ENCODE measurements at regions not wholly inside any gene's neighbourhood (a gene's known extent, or its start where the extent isn't known, plus 50 kb on each side); places are given as distances from the start of the nearest gene placed in this dataset.

DNA sequence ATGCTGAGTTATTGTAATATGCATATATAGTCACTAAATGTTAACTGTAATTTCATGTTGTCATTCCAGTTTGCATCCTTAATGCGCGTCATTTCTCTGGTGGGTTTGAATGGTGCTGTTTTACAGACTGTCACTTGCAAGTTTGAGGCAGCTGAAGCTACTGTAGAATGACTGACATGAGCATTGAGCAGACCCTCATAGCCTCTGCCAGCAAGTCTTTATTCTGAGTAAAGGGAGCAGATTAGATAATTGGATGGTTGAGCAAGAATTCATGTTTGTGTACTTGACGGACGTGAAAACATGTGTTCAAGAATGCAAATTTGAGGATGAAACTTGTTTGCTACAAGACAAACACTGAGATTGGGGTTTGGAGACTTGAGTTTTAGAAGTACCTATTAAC lies 854.8 kb upstream of the KLHL29 start:
- Histone ChIP-seq H3K27ac (ENCODE audit: low read depth, low read length) (no peak overlapping the region), H3K9me2 (replicated peaks; ENCODE audit: insufficient read depth, low read length) (peaks cover 5% of the 10 kb centered on the region; the same call in 1 of the 2 replicates), H3K36me3 (ENCODE audit: low read length) (no peaks in the 10 kb centered on the region), H3K4me2 (ENCODE audit: low read depth, low read length, poor library complexity, severe bottlenecking) (no peak overlapping the region), H3F3A (ENCODE audit: insufficient read depth) (no peaks in the 10 kb centered on the region), H3K4me3 (ENCODE audit: insufficient read depth, low read length, poor library complexity, severe bottlenecking) (no peak overlapping the region), H4K20me1 (ENCODE audit: low read depth, low read length) (no peaks in the 10 kb centered on the region), H2AFZ (ENCODE audit: low read depth, low read length, severe bottlenecking) (no peak overlapping the region), H3K9ac (ENCODE audit: low read length) (no peak overlapping the region), H3K79me2 (ENCODE audit: insufficient read depth, low read length) (no peaks in the 10 kb centered on the region), H3K27me3 (ENCODE audit: low read length) (no peaks in the 10 kb centered on the region), H3K9me3 (ENCODE audit: insufficient read depth, low read length) (no peaks in the 10 kb centered on the region)
- TF ChIP-seq EZH2phosphoT487 (conservative IDR thresholded peaks at IDR 0.05; ENCODE audit: low read length), result no peak
- TF ChIP-seq, protein P1, sequence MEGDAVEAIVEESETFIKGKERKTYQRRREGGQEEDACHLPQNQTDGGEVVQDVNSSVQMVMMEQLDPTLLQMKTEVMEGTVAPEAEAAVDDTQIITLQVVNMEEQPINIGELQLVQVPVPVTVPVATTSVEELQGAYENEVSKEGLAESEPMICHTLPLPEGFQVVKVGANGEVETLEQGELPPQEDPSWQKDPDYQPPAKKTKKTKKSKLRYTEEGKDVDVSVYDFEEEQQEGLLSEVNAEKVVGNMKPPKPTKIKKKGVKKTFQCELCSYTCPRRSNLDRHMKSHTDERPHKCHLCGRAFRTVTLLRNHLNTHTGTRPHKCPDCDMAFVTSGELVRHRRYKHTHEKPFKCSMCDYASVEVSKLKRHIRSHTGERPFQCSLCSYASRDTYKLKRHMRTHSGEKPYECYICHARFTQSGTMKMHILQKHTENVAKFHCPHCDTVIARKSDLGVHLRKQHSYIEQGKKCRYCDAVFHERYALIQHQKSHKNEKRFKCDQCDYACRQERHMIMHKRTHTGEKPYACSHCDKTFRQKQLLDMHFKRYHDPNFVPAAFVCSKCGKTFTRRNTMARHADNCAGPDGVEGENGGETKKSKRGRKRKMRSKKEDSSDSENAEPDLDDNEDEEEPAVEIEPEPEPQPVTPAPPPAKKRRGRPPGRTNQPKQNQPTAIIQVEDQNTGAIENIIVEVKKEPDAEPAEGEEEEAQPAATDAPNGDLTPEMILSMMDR (IDR thresholded peaks at IDR 0.05; ENCODE audit: insufficient read depth, low read length, poor library complexity, severe bottlenecking), result no peak

DNA sequence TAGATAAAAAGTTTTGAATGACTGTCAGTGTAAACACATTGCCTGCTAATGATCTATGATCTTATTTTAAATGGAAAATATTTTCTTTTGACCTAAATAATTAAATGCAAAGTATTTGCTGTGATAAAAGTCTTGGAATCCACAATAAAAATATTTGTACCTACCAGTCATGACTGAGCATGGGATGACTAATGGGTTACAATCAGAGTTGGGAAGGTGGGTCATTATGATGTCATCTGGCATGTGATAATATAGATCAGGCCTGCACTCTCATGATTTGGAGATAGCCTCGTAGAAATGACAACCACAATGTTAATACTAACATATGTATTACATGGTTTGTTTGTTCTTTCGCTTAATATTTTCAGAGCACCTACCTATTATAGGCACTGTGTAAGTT lies 848.8 kb upstream of the KLHL29 start:
- no peak overlapping the region for H2AFZ ChIP-seq (ENCODE audit: low read depth, low read length, severe bottlenecking)
- H3K27ac ChIP-seq (ENCODE audit: low read depth, low read length), result no peak overlapping the region
- H3K9me2 ChIP-seq (replicated peaks; ENCODE audit: insufficient read depth, low read length), result peaks cover 4% of the 10 kb centered on the region; the same call in 1 of the 2 replicates
- H4K20me1 ChIP-seq (ENCODE audit: low read depth, low read length), result no peaks in the 10 kb centered on the region
- no peaks in the 10 kb centered on the region for H3K79me2 ChIP-seq (ENCODE audit: insufficient read depth, low read length)
- no peaks in the 10 kb centered on the region for H3F3A ChIP-seq (ENCODE audit: insufficient read depth)
- H3K27me3 ChIP-seq (ENCODE audit: low read length), result no peaks in the 10 kb centered on the region
- TF ChIP-seq EZH2phosphoT487 (conservative IDR thresholded peaks at IDR 0.05; ENCODE audit: low read length), result no peak
- TF ChIP-seq, protein P1 (IDR thresholded peaks at IDR 0.05; ENCODE audit: insufficient read depth, low read length, poor library complexity, severe bottlenecking), result no peak
- no peak overlapping the region for H3K9ac ChIP-seq (ENCODE audit: low read length)
- H3K36me3 ChIP-seq (ENCODE audit: low read length), result no peaks in the 10 kb centered on the region
- no peaks in the 10 kb centered on the region for H3K9me3 ChIP-seq (ENCODE audit: insufficient read depth, low read length)
- no peak overlapping the region for H3K4me3 ChIP-seq (ENCODE audit: insufficient read depth, low read length, poor library complexity, severe bottlenecking)
- no peak overlapping the region for H3K4me2 ChIP-seq (ENCODE audit: low read depth, low read length, poor library complexity, severe bottlenecking)

DNA sequence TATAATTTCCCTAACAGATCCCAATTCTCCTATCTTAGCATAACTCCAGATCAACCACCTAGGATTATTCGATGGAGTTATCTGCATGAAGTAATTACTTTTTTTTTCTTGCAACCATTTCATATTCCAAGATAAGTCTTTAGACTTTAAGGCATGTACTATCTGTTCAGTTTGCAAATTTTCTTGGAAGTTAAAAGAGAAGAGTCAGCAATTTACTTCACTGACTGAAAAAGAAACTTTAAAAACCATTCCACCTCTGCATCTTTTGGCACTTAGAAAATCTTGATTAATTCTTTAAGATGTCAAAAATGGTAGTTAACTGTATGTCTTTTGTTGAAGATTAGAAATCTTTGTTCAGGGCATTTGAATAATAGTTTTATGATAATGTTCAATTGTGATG lies 830.5 kb upstream of the KLHL29 start:
- Histone ChIP-seq H3K9me2 (replicated peaks; ENCODE audit: insufficient read depth, low read length) (no peaks in the 10 kb centered on the region), H3K79me2 (ENCODE audit: insufficient read depth, low read length) (no peaks in the 10 kb centered on the region), H3K9me3 (ENCODE audit: insufficient read depth, low read length) (no peaks in the 10 kb centered on the region), H3K36me3 (ENCODE audit: low read length) (no peaks in the 10 kb centered on the region), H3K4me2 (ENCODE audit: low read depth, low read length, poor library complexity, severe bottlenecking) (no peak overlapping the region), H4K20me1 (ENCODE audit: low read depth, low read length) (no peaks in the 10 kb centered on the region), H3K4me3 (ENCODE audit: insufficient read depth, low read length, poor library complexity, severe bottlenecking) (no peak overlapping the region), H3K27ac (ENCODE audit: low read depth, low read length) (no peak overlapping the region), H3K27me3 (ENCODE audit: low read length) (no peaks in the 10 kb centered on the region), H3F3A (ENCODE audit: insufficient read depth) (no peaks in the 10 kb centered on the region), H2AFZ (ENCODE audit: low read depth, low read length, severe bottlenecking) (no peak overlapping the region), H3K9ac (ENCODE audit: low read length) (no peak overlapping the region)
- TF ChIP-seq, protein P1 (IDR thresholded peaks at IDR 0.05; ENCODE audit: insufficient read depth, low read length, poor library complexity, severe bottlenecking), result no peak
- no peak for TF ChIP-seq EZH2phosphoT487 (conservative IDR thresholded peaks at IDR 0.05; ENCODE audit: low read length)
